ENCODE measurements at regions not wholly inside any gene's neighbourhood (a gene's known extent, or its start where the extent isn't known, plus 50 kb on each side); places are given as distances from the start of the nearest gene placed in this dataset.

- TF ChIP-seq EP300 (IDR thresholded peaks at IDR 0.05) (no peak), POLR2A (IDR thresholded peaks at IDR 0.05; ENCODE audit: low read depth) (no peak), POLR2AphosphoS5 (IDR thresholded peaks at IDR 0.05) (no peak)
- TF ChIP-seq, protein P1, sequence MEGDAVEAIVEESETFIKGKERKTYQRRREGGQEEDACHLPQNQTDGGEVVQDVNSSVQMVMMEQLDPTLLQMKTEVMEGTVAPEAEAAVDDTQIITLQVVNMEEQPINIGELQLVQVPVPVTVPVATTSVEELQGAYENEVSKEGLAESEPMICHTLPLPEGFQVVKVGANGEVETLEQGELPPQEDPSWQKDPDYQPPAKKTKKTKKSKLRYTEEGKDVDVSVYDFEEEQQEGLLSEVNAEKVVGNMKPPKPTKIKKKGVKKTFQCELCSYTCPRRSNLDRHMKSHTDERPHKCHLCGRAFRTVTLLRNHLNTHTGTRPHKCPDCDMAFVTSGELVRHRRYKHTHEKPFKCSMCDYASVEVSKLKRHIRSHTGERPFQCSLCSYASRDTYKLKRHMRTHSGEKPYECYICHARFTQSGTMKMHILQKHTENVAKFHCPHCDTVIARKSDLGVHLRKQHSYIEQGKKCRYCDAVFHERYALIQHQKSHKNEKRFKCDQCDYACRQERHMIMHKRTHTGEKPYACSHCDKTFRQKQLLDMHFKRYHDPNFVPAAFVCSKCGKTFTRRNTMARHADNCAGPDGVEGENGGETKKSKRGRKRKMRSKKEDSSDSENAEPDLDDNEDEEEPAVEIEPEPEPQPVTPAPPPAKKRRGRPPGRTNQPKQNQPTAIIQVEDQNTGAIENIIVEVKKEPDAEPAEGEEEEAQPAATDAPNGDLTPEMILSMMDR (IDR thresholded peaks at IDR 0.05), result no peak
Observed at GRCh38 chr11:109991835-109992234, 101.4 kb upstream of the ZC3H12C start.

Data from esophagus muscularis mucosa (tissue), 4 donors.